ENCODE measurements at regions not wholly inside any gene's neighbourhood (a gene's known extent, or its start where the extent isn't known, plus 50 kb on each side); places are given as distances from the start of the nearest gene placed in this dataset.

GRCh38 chr21:38048167-38048566 lies 131.9 kb upstream of the KCNJ6 start:
- H3K36me3 Mint-ChIP-seq (ENCODE audit: low read depth): no peaks in the 10 kb centered on the region
- no peak for TF ChIP-seq CTCF (conservative IDR thresholded peaks at IDR 0.05)
- H3K9me3 Mint-ChIP-seq: no peaks in the 10 kb centered on the region
- 91 to 96% methylated on average over 9 of the region's 9 CpGs for WGBS, 2 experiments (ENCODE audit: insufficient coverage in 1 of 2, insufficient read length in 1 of 2)
- H3K36me3 ChIP-seq (ENCODE audit: control insufficient read depth, insufficient read depth, low read length): no peaks in the 10 kb centered on the region
- DNase-seq: no peak
- H3K27ac ChIP-seq (ENCODE audit: low read depth, low read length): no peak overlapping the region
- H3K4me3 Mint-ChIP-seq: no peak overlapping the region
- no peaks in the 10 kb centered on the region for H3K27me3 ChIP-seq (ENCODE audit: control insufficient read depth, insufficient read depth, low read length, poor library complexity, severe bottlenecking)
- H3K9me3 ChIP-seq (ENCODE audit: control insufficient read depth, low read length): no peaks in the 10 kb centered on the region
- H3K4me1 ChIP-seq (ENCODE audit: control insufficient read depth, insufficient read depth, low read length): no peaks in the 10 kb centered on the region
- peaks cover under 1% of the 10 kb centered on the region for H3K27me3 Mint-ChIP-seq (ENCODE audit: insufficient read depth)
- no peak overlapping the region for H3K27ac Mint-ChIP-seq
- H3K4me1 Mint-ChIP-seq: no peaks in the 10 kb centered on the region
- H3K4me3 ChIP-seq (ENCODE audit: low read length): no peak overlapping the region
- H3K9ac ChIP-seq (ENCODE audit: extremely low read depth, low read length, poor library complexity, severe bottlenecking): no peak overlapping the region

GRCh38 chr21:38054334-38054733 lies 138.1 kb upstream of the KCNJ6 start:
- Mint-ChIP-seq H3K27me3 (ENCODE audit: insufficient read depth) (peaks cover 6% of the 10 kb centered on the region), H3K27ac (no peak overlapping the region), H3K4me1 (no peaks in the 10 kb centered on the region), H3K4me3 (no peak overlapping the region), H3K9me3 (no peaks in the 10 kb centered on the region), H3K36me3 (ENCODE audit: low read depth) (no peaks in the 10 kb centered on the region)
- Histone ChIP-seq H3K27ac (ENCODE audit: low read depth, low read length) (no peak overlapping the region), H3K4me1 (ENCODE audit: control insufficient read depth, insufficient read depth, low read length) (no peaks in the 10 kb centered on the region), H3K9me3 (ENCODE audit: control insufficient read depth, low read length) (peaks cover 8% of the 10 kb centered on the region), H3K27me3 (ENCODE audit: control insufficient read depth, insufficient read depth, low read length, poor library complexity, severe bottlenecking) (peaks cover 10% of the 10 kb centered on the region), H3K4me3 (ENCODE audit: low read length) (no peak overlapping the region), H3K36me3 (ENCODE audit: control insufficient read depth, insufficient read depth, low read length) (no peaks in the 10 kb centered on the region), H3K9ac (ENCODE audit: extremely low read depth, low read length, poor library complexity, severe bottlenecking) (no peak overlapping the region)
- 83 to 92% methylated on average over 2 to 4 of the region's 4 CpGs for WGBS, 2 experiments (ENCODE audit: insufficient coverage in 1 of 2, insufficient read length in 1 of 2)
- no peak for DNase-seq
- no peak for TF ChIP-seq CTCF (conservative IDR thresholded peaks at IDR 0.05)

GRCh38 chr21:38056481-38056880 lies 140.2 kb upstream of the KCNJ6 start:
- no peaks in the 10 kb centered on the region for H3K9me3 Mint-ChIP-seq
- Histone ChIP-seq H3K4me3 (ENCODE audit: low read length) (no peak overlapping the region), H3K27ac (ENCODE audit: low read depth, low read length) (no peak overlapping the region), H3K9me3 (ENCODE audit: control insufficient read depth, low read length) (peaks cover 8% of the 10 kb centered on the region), H3K9ac (ENCODE audit: extremely low read depth, low read length, poor library complexity, severe bottlenecking) (no peak overlapping the region), H3K27me3 (ENCODE audit: control insufficient read depth, insufficient read depth, low read length, poor library complexity, severe bottlenecking) (peaks cover 10% of the 10 kb centered on the region), H3K4me1 (ENCODE audit: control insufficient read depth, insufficient read depth, low read length) (no peaks in the 10 kb centered on the region), H3K36me3 (ENCODE audit: control insufficient read depth, insufficient read depth, low read length) (no peaks in the 10 kb centered on the region)
- WGBS, 2 experiments (ENCODE audit: insufficient coverage in 1 of 2, insufficient read length in 1 of 2): 79 to 83% methylated on average over 1 of the region's 1 CpG
- no peak for DNase-seq
- H3K4me3 Mint-ChIP-seq: no peak overlapping the region
- no peaks in the 10 kb centered on the region for H3K36me3 Mint-ChIP-seq (ENCODE audit: low read depth)
- no peak for TF ChIP-seq CTCF (conservative IDR thresholded peaks at IDR 0.05)
- no peak overlapping the region for H3K27ac Mint-ChIP-seq
- peaks cover 6% of the 10 kb centered on the region for H3K27me3 Mint-ChIP-seq (ENCODE audit: insufficient read depth)
- no peaks in the 10 kb centered on the region for H3K4me1 Mint-ChIP-seq
